ENCODE measurements at regions not wholly inside any gene's neighbourhood (a gene's known extent, or its start where the extent isn't known, plus 50 kb on each side); places are given as distances from the start of the nearest gene placed in this dataset.

DNA sequence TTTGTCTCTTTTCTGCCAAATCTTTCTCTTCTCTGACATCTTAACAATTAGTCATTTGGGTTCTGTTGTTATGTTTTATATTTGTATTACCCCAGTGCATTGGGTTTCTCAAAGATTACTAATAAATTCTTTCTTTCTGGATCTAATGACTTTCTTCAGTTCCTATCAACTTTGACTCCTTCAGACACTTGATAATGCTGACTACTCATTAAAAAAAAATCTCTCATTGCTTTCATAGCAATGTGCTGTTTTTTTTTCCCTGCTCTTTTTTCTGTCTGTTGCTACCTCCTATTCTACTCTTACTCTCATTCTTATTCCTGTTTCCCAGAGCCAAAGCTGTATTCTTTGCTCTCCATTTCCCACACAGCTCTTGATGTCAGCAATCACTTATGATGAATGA is 81.3 kb upstream of the MAP3K7 start:
- no peak for TF ChIP-seq YY1 (IDR thresholded peaks at IDR 0.05; ENCODE audit: insufficient read depth, insufficient read length)
- no peak for TF ChIP-seq SUZ12 (IDR thresholded peaks at IDR 0.05; ENCODE audit: extremely low read depth, insufficient read depth, insufficient read length)
